ENCODE measurements at regions not wholly inside any gene's neighbourhood (a gene's known extent, or its start where the extent isn't known, plus 50 kb on each side); places are given as distances from the start of the nearest gene placed in this dataset.
A peak's percentile ranks its signal among the peaks of the same experiment; 100 is the strongest.
"Not testable (repeated sequence)": the region's sequence is repeated elsewhere in the genome, so short reads cannot be mapped to it uniquely, and the experiment has no call there.

DNA sequence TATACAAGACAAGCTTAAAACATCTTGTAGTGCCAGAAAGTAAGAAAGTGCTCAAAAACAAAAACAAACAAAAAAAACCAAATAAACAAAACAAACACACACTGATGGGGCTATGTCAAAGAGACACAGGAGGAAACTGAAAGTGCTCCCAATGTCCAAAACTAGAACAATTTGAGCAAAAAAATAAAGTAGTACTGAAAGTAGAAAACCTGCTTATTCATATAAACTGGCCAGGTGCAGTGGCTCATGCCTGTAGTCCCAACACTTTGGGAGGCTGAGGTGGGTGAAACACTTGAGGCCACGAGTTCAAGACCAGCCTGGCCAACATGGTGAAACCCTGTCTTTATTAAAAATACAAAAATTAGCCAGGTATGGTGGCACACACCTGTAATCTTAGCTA is 129.9 kb downstream of the GLUL start:
- Mint-ChIP-seq H3K27ac (no peak overlapping the region), H3K27me3 (ENCODE audit: low read depth) (no peaks in the 10 kb centered on the region), H3K4me1 (ENCODE audit: low read depth) (peaks cover 27% of the 10 kb centered on the region), H3K36me3 (ENCODE audit: low read depth) (no peaks in the 10 kb centered on the region), H3K4me3 (no peak overlapping the region), H3K9me3 (no peaks in the 10 kb centered on the region)
- no peak for DNase-seq (ENCODE audit: low spot score)

DNA sequence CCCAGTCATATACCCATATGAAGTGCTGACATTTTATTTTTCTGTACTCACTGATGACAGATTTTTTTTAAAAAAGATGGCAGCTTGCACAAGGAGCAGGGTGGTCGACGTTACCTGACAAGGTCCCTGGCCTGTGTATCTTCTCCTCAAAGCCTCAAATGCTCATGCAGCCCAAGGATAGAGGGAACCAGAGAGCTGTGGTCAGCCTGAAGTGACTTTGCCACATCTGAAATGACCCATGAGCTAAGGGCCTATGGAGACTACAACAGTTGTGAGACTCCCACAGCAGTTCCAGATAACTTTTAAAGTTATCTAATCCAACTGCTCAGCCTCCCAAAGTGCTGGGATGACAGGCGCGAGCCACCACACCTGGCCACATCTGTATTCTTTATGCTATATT is 131.1 kb downstream of the GLUL start:
- Mint-ChIP-seq H3K27ac (no peak overlapping the region), H3K4me3 (no peak overlapping the region), H3K27me3 (ENCODE audit: low read depth) (no peaks in the 10 kb centered on the region), H3K36me3 (ENCODE audit: low read depth) (no peaks in the 10 kb centered on the region), H3K9me3 (no peaks in the 10 kb centered on the region), H3K4me1 (ENCODE audit: low read depth) (peaks cover 27% of the 10 kb centered on the region)
- DNase-seq (ENCODE audit: low spot score): no peak

DNA sequence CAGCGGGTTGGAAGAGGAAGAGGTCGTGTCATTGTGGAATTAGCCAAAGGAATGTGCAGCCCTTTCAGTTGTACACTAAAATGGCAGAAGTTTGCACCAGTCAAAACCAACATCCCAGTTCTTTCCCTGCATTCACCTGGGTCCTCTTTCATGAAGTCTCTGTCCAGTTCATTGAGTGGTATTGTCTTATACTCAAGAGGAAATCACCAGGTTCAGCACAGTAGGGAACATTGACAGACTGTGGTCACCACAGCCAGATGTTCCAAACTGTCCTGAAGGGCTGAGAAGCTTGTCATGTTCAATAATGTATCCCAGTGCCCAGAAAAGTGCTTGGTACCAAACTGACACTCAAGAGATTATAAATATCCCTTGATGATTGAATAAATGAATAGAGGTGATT is 131.6 kb downstream of the GLUL start:
- Mint-ChIP-seq H3K4me3 (peak overlapping the region; percentile 38), H3K4me1 (ENCODE audit: low read depth) (peaks cover 27% of the 10 kb centered on the region), H3K9me3 (no peaks in the 10 kb centered on the region), H3K27me3 (ENCODE audit: low read depth) (no peaks in the 10 kb centered on the region), H3K36me3 (ENCODE audit: low read depth) (no peaks in the 10 kb centered on the region), H3K27ac (peak overlapping the region; percentile 88)
- DNase-seq (ENCODE audit: low spot score): no peak

DNA sequence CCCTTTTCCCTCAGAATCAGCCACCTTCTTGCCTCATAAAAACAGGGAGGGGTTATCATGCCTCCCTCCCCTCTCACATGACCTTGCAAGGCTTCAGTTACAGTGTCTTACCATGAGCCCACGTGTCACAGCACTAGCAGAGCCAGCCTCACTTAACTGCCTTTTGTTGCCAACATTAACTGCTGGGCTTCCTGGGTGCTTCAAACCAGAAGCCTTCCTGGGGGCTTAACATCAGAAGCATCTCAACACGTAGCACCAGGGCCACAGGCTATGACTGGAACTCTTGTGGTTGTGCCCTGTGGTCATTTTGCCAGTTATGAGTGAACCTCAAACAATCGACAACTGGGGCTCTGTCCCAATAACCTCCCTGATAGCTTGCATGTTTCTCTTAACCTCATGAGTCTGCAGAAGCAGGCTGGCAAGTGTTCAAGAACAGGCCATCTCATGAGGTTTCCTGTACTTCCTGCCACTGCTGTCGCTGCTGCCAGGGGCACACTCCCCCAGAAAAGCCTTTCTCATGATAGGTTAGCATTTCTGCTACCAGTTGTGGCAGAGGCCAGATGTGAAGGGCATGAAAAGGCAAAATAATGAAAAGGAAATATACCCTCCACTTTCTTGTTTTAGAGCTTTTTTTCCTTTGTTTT is 132.2 kb downstream of the GLUL start:
- no peaks in the 10 kb centered on the region for H3K27me3 Mint-ChIP-seq (ENCODE audit: low read depth)
- no peaks in the 10 kb centered on the region for H3K9me3 Mint-ChIP-seq
- peaks cover 27% of the 10 kb centered on the region for H3K4me1 Mint-ChIP-seq (ENCODE audit: low read depth)
- peak overlapping the region; percentile 38 for H3K4me3 Mint-ChIP-seq
- H3K36me3 Mint-ChIP-seq (ENCODE audit: low read depth): no peaks in the 10 kb centered on the region
- peak; percentile 55 for DNase-seq (ENCODE audit: low spot score)
- peak overlapping the region; percentile 88 for H3K27ac Mint-ChIP-seq

DNA sequence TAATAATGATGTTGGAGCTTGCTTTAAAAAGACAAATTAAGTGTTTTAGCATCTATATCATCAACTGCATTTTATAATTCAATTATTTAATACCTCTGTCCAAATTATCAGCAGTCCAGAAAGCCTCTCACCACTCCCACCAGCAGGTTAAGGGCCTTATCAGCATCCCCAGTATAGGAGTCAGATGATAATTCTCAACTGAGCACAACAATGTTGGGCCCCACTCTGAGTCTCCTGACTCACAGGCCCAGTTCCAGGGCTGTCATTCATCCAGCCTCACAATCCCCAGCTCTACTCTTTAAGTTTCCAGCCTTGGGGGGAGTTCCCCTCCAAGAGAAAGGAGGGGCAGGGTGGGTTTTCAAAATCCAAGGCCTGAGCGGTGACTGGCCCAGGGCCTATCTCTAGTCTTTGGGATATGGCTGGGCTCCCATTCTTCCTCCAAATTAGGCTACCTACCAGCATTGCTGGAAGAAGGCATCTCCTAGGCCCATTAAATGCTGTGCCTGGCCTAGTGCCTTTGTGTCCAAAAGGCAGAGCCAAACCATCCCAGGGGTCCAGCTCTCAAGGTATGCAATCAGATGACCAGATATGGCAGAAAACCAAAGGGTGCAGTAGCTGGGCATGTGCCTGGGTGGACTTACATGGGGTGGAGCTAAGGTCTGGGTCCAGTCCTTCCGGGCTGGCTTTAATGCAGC is 134.1 kb downstream of the GLUL start:
- Mint-ChIP-seq H3K27ac (no peak overlapping the region), H3K4me1 (ENCODE audit: low read depth) (peaks cover 23% of the 10 kb centered on the region), H3K27me3 (ENCODE audit: low read depth) (no peaks in the 10 kb centered on the region), H3K9me3 (no peaks in the 10 kb centered on the region), H3K4me3 (no peak overlapping the region), H3K36me3 (ENCODE audit: low read depth) (no peaks in the 10 kb centered on the region)
- no peak for DNase-seq (ENCODE audit: low spot score)

DNA sequence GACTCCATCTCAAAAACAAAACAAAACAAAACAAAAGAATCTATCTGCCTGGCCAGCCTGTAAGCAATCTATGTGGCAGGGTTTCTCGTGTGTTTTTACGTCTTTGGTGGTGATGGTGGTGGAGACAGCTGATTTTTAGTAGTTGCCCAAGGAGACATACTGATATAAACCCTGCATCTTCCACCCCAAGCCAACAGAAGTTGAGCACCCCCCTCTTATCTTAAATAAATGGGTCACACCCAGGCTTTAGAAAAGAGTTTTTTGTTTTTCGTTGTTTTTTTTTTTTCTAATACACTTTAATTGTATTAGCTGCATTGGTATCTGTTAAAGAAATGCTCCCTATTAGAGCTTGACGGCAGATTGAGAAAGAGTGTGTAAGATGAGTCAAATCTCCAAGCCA is 134.7 kb downstream of the GLUL start:
- Mint-ChIP-seq H3K36me3 (ENCODE audit: low read depth) (no peaks in the 10 kb centered on the region), H3K4me1 (ENCODE audit: low read depth) (peaks cover 19% of the 10 kb centered on the region), H3K9me3 (no peaks in the 10 kb centered on the region), H3K4me3 (no peak overlapping the region), H3K27me3 (ENCODE audit: low read depth) (no peaks in the 10 kb centered on the region), H3K27ac (no peak overlapping the region)
- DNase-seq (ENCODE audit: low spot score): no peak

DNA sequence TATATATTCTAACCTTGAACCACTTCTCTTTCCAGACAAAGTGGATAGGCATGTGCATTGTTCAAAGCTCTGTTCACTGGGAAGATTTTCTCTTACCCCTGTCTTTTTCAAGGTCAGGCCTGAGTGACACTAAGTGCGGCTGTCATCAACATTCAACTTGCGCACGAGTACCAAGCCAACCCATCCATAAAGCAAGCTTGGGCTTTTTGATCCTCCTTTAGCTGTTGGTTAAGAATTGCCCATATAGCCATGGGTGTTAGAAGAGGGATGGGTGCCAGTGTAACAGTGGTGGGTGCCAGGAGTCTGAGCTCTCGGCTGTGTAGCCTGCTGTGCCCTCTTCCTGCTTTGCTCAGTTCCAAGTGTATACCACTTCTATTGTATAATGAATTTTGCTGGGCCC is 136.1 kb downstream of the GLUL start:
- Mint-ChIP-seq H3K4me3 (no peak overlapping the region), H3K9me3 (no peaks in the 10 kb centered on the region), H3K27ac (peak overlapping the region; percentile 32), H3K36me3 (ENCODE audit: low read depth) (no peaks in the 10 kb centered on the region), H3K27me3 (ENCODE audit: low read depth) (no peaks in the 10 kb centered on the region), H3K4me1 (ENCODE audit: low read depth) (peaks cover 14% of the 10 kb centered on the region)
- DNase-seq (ENCODE audit: low spot score): no peak

DNA sequence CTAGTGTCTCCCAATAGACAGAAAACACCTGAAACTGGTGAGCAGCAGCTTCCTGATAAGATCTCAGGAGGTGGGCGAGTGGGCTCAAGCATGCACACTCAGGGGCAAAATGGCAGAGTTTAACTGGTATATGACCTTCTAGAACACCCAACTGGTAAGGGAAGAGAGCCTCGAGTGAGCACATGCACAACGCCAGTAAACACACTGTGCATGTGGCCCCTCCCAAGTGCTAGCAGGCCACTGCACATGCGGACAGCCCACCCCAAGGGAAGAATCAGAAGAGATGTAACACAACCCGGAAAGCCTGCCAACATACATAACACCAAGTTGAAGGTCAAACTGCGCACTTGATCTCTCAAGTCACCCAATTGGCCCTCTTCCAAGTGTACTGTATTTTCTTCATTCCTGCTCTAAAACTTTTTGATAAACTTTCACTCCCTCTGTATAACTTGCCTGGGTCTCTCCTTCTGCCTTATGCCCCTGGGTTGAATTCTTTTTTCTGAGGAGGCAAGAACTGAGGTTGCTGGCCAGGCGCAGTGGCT is 138.2 kb downstream of the GLUL start:
- no peak for DNase-seq (ENCODE audit: low spot score)
- Mint-ChIP-seq H3K9me3 (no peaks in the 10 kb centered on the region), H3K27me3 (ENCODE audit: low read depth) (no peaks in the 10 kb centered on the region), H3K4me3 (no peak overlapping the region), H3K4me1 (ENCODE audit: low read depth) (peaks cover 13% of the 10 kb centered on the region), H3K36me3 (ENCODE audit: low read depth) (no peaks in the 10 kb centered on the region), H3K27ac (no peak overlapping the region)

DNA sequence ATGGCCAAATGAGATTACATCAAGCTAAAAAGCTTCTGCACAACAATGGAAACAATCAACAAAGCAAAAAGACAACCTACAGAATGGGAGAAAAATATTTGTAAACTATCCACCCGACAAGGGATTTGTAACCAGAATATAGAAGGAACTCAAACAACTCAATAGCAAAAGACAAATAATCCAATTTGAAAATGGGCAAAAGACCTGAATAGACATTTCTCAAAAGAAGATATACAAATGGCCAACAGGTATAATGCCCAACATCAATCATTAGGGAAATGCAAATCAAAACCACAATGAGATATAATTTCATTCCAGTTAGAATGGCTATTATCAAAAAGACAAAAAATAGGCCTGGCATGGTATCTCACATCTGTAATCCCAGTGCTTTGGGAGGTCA is 140.0 kb downstream of the GLUL start:
- no peak for DNase-seq (ENCODE audit: low spot score)
- Mint-ChIP-seq H3K36me3 (ENCODE audit: low read depth) (no peaks in the 10 kb centered on the region), H3K4me3 (no peak overlapping the region), H3K9me3 (no peaks in the 10 kb centered on the region), H3K27me3 (ENCODE audit: low read depth) (no peaks in the 10 kb centered on the region), H3K27ac (no peak overlapping the region), H3K4me1 (ENCODE audit: low read depth) (peaks cover 12% of the 10 kb centered on the region)

DNA sequence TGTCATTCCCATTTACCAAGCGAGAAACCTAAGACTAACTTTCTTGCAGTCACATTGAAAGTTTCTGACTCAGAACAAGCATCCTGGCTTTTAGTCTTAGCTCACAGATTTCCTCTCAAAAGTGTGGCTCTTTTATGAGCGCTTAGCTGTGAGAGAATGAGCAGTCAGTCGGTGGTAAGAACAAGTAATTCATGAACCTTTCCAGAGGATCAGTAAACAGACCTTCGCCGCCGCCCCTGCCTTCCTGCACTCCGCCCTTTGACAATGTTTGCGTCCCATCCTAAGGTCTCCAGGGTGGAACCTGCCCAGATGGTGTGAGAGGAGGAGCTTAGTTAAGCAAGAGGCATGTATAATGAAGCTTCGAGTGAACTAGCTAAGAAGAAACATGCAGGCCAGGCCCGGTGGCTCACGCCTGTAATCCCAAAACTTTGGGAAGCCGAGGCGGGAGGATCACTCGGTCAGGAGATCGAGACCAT is 142.4 kb downstream of the GLUL start:
- Mint-ChIP-seq H3K27ac (peak overlapping the region; percentile 54), H3K27me3 (ENCODE audit: low read depth) (no peaks in the 10 kb centered on the region), H3K36me3 (ENCODE audit: low read depth) (no peaks in the 10 kb centered on the region), H3K4me1 (ENCODE audit: low read depth) (peaks cover 12% of the 10 kb centered on the region), H3K9me3 (no peaks in the 10 kb centered on the region), H3K4me3 (peak overlapping the region; percentile 11)
- DNase-seq (ENCODE audit: low spot score): peak; percentile 60

DNA sequence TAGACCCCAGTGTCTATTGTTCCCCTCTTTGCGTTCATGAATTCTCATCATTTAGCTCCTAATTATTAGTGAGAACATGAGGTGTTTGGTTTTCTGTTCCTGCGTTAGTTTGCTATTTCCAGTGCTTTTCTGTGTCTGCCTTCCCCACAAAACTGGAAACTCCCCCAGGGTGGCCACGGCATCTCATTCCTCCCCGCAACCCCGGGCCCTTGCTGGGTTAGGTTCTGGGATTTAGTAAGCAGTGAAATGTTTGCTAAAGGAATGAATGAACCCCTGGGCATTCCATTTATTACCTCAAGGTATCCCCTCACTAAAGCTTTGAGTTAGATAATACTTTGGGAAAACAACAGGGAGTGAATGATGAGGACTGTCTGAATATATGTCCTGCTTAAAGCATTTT is 142.9 kb downstream of the GLUL start:
- Mint-ChIP-seq H3K27me3 (ENCODE audit: low read depth) (no peaks in the 10 kb centered on the region), H3K36me3 (ENCODE audit: low read depth) (no peaks in the 10 kb centered on the region), H3K9me3 (no peaks in the 10 kb centered on the region), H3K27ac (peak overlapping the region; percentile 12), H3K4me3 (no peak overlapping the region), H3K4me1 (ENCODE audit: low read depth) (peaks cover 12% of the 10 kb centered on the region)
- DNase-seq (ENCODE audit: low spot score): peak; percentile 38

DNA sequence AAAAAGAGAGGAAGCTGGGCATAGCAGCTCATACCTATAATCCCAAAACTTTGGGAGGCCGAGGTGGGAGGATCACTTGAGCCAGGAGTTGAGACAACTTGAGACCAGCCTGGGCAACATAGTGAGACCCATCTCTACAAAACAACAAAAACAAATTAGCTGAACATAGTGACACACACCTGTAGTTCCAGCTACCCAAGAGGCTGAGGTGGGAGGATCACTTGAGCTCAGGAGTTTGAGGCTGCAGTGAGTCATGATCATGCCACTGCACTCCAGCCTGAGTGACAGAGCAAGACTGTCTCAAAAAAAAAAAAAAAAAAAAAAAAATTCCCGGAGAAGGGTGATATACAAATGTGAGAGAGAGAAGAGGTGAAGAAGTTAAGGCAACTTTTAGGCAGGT is 143.8 kb downstream of the GLUL start:
- H3K27me3 Mint-ChIP-seq (ENCODE audit: low read depth); H3K27ac Mint-ChIP-seq: not testable (repeated sequence)

DNA sequence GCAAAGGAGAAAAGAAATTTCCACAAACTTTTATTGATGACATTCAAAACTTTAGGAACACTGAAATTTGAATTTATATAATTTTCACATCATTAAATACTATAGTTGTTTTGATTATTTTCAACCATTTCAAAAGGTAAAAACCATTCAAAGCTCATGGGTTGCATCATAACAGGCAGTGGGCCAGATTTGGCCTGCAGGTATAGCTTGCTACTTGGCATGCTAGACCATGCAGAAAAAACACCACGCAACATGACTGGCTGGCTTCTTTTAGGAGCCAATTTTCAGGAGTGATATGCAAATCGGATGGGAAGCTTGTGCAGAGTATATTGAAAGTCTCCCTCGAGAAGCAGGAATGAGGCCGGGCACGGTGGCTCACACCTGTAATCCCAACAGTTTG is 144.8 kb downstream of the GLUL start:
- DNase-seq (ENCODE audit: low spot score): no peak
- Mint-ChIP-seq H3K27me3 (ENCODE audit: low read depth) (peaks cover 5% of the 10 kb centered on the region), H3K4me1 (ENCODE audit: low read depth) (peaks cover 12% of the 10 kb centered on the region), H3K9me3 (no peaks in the 10 kb centered on the region), H3K4me3 (no peak overlapping the region), H3K27ac (no peak overlapping the region), H3K36me3 (ENCODE audit: low read depth) (no peaks in the 10 kb centered on the region)

More for the DNA sequence above, 143.8 kb downstream of the GLUL start:
- H3K9me3 Mint-ChIP-seq; H3K4me3 Mint-ChIP-seq; DNase-seq (ENCODE audit: low spot score); H3K36me3 Mint-ChIP-seq (ENCODE audit: low read depth): not testable (repeated sequence)
- H3K4me1 Mint-ChIP-seq (ENCODE audit: low read depth): peaks cover 12% of the 10 kb centered on the region

DNA sequence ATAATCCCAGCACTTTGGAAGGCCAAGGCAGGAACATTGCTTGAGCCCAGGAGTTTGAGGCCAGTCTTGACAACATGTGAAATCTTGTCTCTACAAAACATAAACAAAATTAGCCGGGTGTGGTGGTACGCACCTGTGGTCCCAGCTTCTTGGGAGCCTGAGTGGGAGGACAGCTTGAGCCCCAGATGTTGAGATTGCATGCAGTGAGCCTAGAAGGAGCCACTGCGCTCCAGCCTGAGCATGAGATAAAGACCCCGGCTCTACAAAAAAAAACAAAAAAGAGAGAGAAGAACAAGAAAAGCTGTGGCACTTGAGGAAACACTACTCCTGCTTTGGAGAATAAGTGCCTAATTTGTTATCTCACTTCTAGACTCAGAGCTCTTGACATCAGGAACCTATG is 146.6 kb downstream of the GLUL start:
- no peak overlapping the region for H3K27ac Mint-ChIP-seq
- H3K36me3 Mint-ChIP-seq (ENCODE audit: low read depth): no peaks in the 10 kb centered on the region
- H3K4me3 Mint-ChIP-seq: no peak overlapping the region
- peaks cover 18% of the 10 kb centered on the region for H3K27me3 Mint-ChIP-seq (ENCODE audit: low read depth)
- DNase-seq (ENCODE audit: low spot score): no peak
- peaks cover 12% of the 10 kb centered on the region for H3K4me1 Mint-ChIP-seq (ENCODE audit: low read depth)
- no peaks in the 10 kb centered on the region for H3K9me3 Mint-ChIP-seq

Data from T-helper 2 cell treated with Interferon-gamma antibody and Interleukin-4, amounts not matched to agents 5 μg/mL and 100 μg/mL, for 36 hours (primary cell).